Activated naive CD4-positive, alpha-beta T cell treated with anti-CD3 and anti-CD28 coated beads, Interleukin-2, amount 10 ng/mL, durations not matched to agents 7 days and 5 days (primary cell): ENCODE measurements at regions not wholly inside any gene's neighbourhood (a gene's known extent, or its start where the extent isn't known, plus 50 kb on each side); places are given as distances from the start of the nearest gene placed in this dataset.

Experiments
- CTCF ChIA-PET: fragments of 350-600 bp; sonication (Branson Sonifier 250); formaldehyde crosslinking; loops from one replicate; lab custom pipeline; 2021; ENCODE audit warnings: antibody characterized with exemption; lab: Charles Lee
- DNase-seq: peaks from one replicate; pipeline ENCODE4 v3.0.0-alpha.2; 2020
- H3K27ac Mint-ChIP-seq: one replicate; pipeline ENCODE4 v1.8.0; 2021; ENCODE audit warnings: mild to moderate bottlenecking, moderate library complexity, mixed read lengths
- H3K27me3 Mint-ChIP-seq: one replicate; pipeline ENCODE4 v1.8.0; 2021; ENCODE audit warnings: mild to moderate bottlenecking, mixed read lengths
- H3K36me3 Mint-ChIP-seq: one replicate; pipeline ENCODE4 v1.8.0; 2021; ENCODE audit warnings: mixed read lengths
- H3K4me1 Mint-ChIP-seq: one replicate; pipeline ENCODE4 v1.8.0; 2021; ENCODE audit warnings: mixed read lengths
- H3K4me3 Mint-ChIP-seq: one replicate; pipeline ENCODE4 v1.8.0; 2021; ENCODE audit warnings: mild to moderate bottlenecking, moderate library complexity, mixed read lengths
- H3K9me3 Mint-ChIP-seq: one replicate; pipeline ENCODE4 v1.8.0; 2021; ENCODE audit warnings: mixed read lengths

- CTCF ChIA-PET, result no interaction called here
- H3K27me3 Mint-ChIP-seq, result no peaks in the 10 kb centered on the region
- peaks cover 14% of the 10 kb centered on the region for H3K4me1 Mint-ChIP-seq
- H3K9me3 Mint-ChIP-seq, result peaks cover 26% of the 10 kb centered on the region
- peaks cover 8% of the 10 kb centered on the region for H3K36me3 Mint-ChIP-seq
- H3K27ac Mint-ChIP-seq, result no peak overlapping the region
- no peak for DNase-seq
- no peak overlapping the region for H3K4me3 Mint-ChIP-seq
Measured at GRCh38 chr1:83581747-83582146, 417.2 kb downstream of the TTLL7 start.

DNA sequence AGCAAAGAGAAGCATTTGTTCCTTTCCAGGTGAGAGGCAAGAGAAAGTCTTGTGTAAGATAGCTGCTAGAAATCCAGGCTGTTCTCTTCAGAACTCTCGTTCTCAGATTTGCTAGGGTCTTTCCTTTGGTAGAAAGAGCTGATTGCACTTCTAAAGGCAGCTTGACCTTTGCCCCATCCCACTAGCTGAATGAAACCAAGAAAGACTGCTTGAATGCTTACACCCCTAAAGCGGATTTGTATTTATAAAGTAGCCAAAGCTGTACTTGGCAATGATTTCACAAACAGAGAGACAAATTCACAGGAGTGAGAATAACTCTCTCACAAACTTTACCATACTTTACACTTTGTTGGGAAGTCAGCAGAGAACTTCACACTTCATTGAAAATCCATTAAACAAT lies 424.1 kb downstream of the TTLL7 start:
- Mint-ChIP-seq H3K36me3 (peaks cover 2% of the 10 kb centered on the region), H3K27ac (no peak overlapping the region), H3K4me1 (peaks cover 2% of the 10 kb centered on the region), H3K4me3 (no peak overlapping the region), H3K9me3 (peaks cover 1% of the 10 kb centered on the region), H3K27me3 (no peaks in the 10 kb centered on the region)
- CTCF ChIA-PET, result no interaction called here
- DNase-seq, result no peak

- no peaks in the 10 kb centered on the region for H3K4me1 Mint-ChIP-seq
- no peaks in the 10 kb centered on the region for H3K27me3 Mint-ChIP-seq
- DNase-seq, result no peak
- H3K4me3 Mint-ChIP-seq, result no peak overlapping the region
- CTCF ChIA-PET, result no interaction called here
- no peaks in the 10 kb centered on the region for H3K9me3 Mint-ChIP-seq
- H3K36me3 Mint-ChIP-seq, result peaks cover 1% of the 10 kb centered on the region
- H3K27ac Mint-ChIP-seq, result no peak overlapping the region
Measured at GRCh38 chr1:83573776-83574175, 425.2 kb downstream of the TTLL7 start.

- no peak overlapping the region for H3K27ac Mint-ChIP-seq
- CTCF ChIA-PET, result no interaction called here
- H3K36me3 Mint-ChIP-seq, result peaks cover 1% of the 10 kb centered on the region
- no peak for DNase-seq
- no peaks in the 10 kb centered on the region for H3K9me3 Mint-ChIP-seq
- H3K27me3 Mint-ChIP-seq, result no peaks in the 10 kb centered on the region
- H3K4me1 Mint-ChIP-seq, result no peaks in the 10 kb centered on the region
- no peak overlapping the region for H3K4me3 Mint-ChIP-seq
Measured at GRCh38 chr1:83571536-83571935, 427.4 kb downstream of the TTLL7 start.

DNA sequence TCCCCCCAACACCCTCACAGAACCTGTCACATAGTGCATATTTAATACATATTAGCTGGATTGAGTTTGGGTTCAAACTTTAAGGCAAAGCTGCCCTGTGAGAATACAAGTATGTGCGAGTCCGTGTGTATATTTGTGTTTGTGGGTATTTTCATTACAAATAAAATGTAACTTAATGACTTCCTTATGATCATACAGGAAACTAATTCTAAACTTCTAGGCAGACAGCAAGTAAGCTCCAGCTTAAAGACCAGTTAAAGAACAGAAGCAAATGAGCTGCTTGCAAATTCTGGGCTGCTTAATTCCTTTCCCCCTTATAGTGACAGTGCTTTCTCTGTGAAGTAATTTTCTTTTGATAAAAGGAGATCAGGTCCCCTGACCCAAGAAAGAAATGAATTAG lies 437.6 kb downstream of the TTLL7 start:
- Mint-ChIP-seq H3K36me3 (peaks cover 4% of the 10 kb centered on the region), H3K27me3 (no peaks in the 10 kb centered on the region), H3K27ac (no peak overlapping the region), H3K9me3 (no peaks in the 10 kb centered on the region), H3K4me3 (no peak overlapping the region), H3K4me1 (peaks cover 2% of the 10 kb centered on the region)
- CTCF ChIA-PET, result no interaction called here
- no peak for DNase-seq

GRCh38 chr1:83559129-83559840 lies 439.6 kb downstream of the TTLL7 start:
- CTCF ChIA-PET, result no interaction called here
- H3K9me3 Mint-ChIP-seq, result no peaks in the 10 kb centered on the region
- no peak for DNase-seq
- H3K27ac Mint-ChIP-seq, result no peak overlapping the region
- no peaks in the 10 kb centered on the region for H3K27me3 Mint-ChIP-seq
- peaks cover 4% of the 10 kb centered on the region for H3K36me3 Mint-ChIP-seq
- peaks cover 2% of the 10 kb centered on the region for H3K4me1 Mint-ChIP-seq
- no peak overlapping the region for H3K4me3 Mint-ChIP-seq

DNA sequence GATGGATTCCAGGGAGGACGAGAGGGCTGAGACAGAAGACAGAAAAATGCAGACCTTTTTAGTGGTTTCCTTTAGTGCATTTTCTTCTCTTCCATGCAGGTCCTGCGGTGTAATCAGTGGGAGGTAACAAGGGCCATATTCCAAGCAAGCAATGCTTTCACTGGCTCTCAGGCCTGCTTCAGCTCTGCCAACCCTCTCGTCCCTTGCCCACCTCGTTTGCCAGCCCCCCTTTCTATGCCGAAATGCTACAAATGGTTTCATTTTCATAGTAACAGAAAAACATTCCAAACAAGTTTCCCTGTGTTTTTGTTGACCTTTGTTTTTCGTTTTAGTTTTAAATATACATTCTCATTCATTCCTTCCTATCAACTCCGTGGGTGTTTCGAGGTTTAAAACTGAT lies 443.1 kb downstream of the TTLL7 start:
- H3K4me1 Mint-ChIP-seq, result peaks cover 2% of the 10 kb centered on the region
- CTCF ChIA-PET, result no interaction called here
- DNase-seq, result no peak
- no peak overlapping the region for H3K27ac Mint-ChIP-seq
- H3K9me3 Mint-ChIP-seq, result peaks cover 1% of the 10 kb centered on the region
- H3K36me3 Mint-ChIP-seq, result peaks cover 4% of the 10 kb centered on the region
- H3K27me3 Mint-ChIP-seq, result no peaks in the 10 kb centered on the region
- no peak overlapping the region for H3K4me3 Mint-ChIP-seq

DNA sequence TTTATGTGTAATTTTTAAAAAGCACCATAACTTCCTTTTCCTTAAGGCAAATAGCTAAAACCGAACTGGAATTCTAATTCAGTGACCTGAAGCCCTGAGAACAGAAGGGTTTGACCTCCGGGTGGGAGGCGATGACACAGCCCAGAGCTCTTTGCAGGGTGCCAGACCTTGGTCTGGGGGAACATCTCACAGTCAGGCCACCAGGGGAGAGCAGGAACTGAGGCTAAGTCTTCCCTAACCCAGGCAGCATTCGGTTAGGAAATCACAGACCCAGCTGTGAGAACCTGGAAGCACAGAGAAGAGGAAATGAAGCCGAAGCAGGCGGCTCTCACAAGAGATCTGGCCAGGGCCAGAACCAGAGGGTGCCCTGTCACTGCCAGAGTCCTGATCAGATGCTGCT lies 444.8 kb downstream of the TTLL7 start:
- CTCF ChIA-PET, result no interaction called here
- no peak for DNase-seq
- Mint-ChIP-seq H3K9me3 (peaks cover 1% of the 10 kb centered on the region), H3K36me3 (no peaks in the 10 kb centered on the region), H3K27me3 (no peaks in the 10 kb centered on the region), H3K4me1 (no peaks in the 10 kb centered on the region), H3K27ac (no peak overlapping the region), H3K4me3 (no peak overlapping the region)

GRCh38 chr1:83552820-83553219 lies 446.1 kb downstream of the TTLL7 start:
- Mint-ChIP-seq H3K27me3 (no peaks in the 10 kb centered on the region), H3K27ac (no peak overlapping the region), H3K4me1 (no peaks in the 10 kb centered on the region), H3K9me3 (peaks cover 1% of the 10 kb centered on the region), H3K4me3 (no peak overlapping the region), H3K36me3 (no peaks in the 10 kb centered on the region)
- no peak for DNase-seq
- CTCF ChIA-PET, result no interaction called here

GRCh38 chr1:83548311-83548710 lies 450.6 kb downstream of the TTLL7 start:
- Mint-ChIP-seq H3K27me3 (no peaks in the 10 kb centered on the region), H3K36me3 (no peaks in the 10 kb centered on the region), H3K4me1 (no peaks in the 10 kb centered on the region), H3K27ac (no peak overlapping the region), H3K9me3 (peaks cover 4% of the 10 kb centered on the region), H3K4me3 (no peak overlapping the region)
- DNase-seq, result no peak
- CTCF ChIA-PET, result no interaction called here

- Mint-ChIP-seq H3K27ac (no peak overlapping the region), H3K9me3 (peaks cover 4% of the 10 kb centered on the region), H3K36me3 (no peaks in the 10 kb centered on the region), H3K4me1 (no peaks in the 10 kb centered on the region), H3K27me3 (no peaks in the 10 kb centered on the region), H3K4me3 (no peak overlapping the region)
- no peak for DNase-seq
- CTCF ChIA-PET, result no interaction called here
Measured at GRCh38 chr1:83547901-83548300, 451.0 kb downstream of the TTLL7 start.

DNA sequence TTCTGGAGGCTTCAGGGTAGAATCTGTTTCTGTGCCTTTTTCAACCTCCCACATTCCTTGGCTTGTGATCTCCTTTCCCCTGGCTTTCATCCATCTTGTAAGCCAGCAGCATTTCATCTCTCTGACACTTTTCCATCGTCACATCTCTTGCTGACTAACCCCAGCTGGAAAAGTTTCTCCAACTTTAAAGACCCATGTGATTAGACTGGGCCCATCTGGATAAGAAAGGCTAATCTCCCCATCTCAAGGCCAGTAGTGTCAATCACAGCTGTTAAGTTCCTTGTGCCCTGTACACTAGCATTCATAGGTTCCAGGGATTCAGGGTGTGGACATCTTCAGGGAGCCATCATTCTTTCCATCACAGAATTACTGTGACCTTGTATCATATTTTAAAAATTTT lies 452.1 kb downstream of the TTLL7 start:
- Mint-ChIP-seq H3K27ac (no peak overlapping the region), H3K4me1 (no peaks in the 10 kb centered on the region), H3K4me3 (no peak overlapping the region), H3K36me3 (no peaks in the 10 kb centered on the region), H3K9me3 (peaks cover 4% of the 10 kb centered on the region), H3K27me3 (no peaks in the 10 kb centered on the region)
- CTCF ChIA-PET, result interaction anchor here (0.7 kb wide), 1 partner anchor 20 kb away, joined by 3 read pairs; no protein-coding TSS in a partner anchor
- no peak for DNase-seq

DNA sequence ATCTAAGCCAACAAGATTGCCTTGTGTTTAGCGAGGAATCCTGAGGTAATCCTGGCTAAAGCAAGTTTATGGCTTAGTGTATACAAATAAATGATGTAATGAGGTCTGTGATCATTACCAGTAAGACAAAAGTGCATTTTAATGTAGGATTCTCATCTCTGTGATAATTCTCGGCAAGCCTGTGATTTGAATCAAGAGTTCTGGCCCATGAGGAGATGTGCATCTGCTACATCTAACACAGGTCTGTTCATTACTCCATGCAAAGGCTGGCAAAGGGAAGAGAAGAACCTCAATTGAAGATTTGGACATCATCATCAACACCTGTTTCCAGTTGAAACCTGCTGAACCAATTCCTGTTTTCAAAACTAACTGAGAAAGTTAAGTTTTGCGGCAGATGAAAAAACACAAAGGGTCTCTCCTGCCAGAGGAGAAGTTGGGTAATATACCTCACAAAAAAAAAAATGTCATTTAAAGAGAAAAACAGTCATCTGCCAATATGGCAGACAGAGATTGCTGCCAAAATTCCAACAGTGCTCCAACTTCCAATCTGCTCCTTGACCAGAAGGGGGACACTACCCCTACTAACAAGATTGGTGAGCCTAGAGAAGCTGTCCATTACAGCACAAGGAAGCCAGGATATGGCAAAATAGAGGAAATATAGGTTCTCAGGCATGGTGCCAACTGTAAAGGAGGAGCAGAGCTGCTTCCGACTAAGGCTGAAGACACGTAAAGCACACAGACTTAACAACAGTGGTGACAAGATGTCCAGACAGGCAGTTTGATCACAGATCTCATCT lies 453.7 kb downstream of the TTLL7 start:
- H3K9me3 Mint-ChIP-seq, result peaks cover 2% of the 10 kb centered on the region
- DNase-seq, result no peak
- no peaks in the 10 kb centered on the region for H3K4me1 Mint-ChIP-seq
- CTCF ChIA-PET, result no interaction called here
- H3K4me3 Mint-ChIP-seq, result no peak overlapping the region
- no peaks in the 10 kb centered on the region for H3K27me3 Mint-ChIP-seq
- no peaks in the 10 kb centered on the region for H3K36me3 Mint-ChIP-seq
- no peak overlapping the region for H3K27ac Mint-ChIP-seq

DNA sequence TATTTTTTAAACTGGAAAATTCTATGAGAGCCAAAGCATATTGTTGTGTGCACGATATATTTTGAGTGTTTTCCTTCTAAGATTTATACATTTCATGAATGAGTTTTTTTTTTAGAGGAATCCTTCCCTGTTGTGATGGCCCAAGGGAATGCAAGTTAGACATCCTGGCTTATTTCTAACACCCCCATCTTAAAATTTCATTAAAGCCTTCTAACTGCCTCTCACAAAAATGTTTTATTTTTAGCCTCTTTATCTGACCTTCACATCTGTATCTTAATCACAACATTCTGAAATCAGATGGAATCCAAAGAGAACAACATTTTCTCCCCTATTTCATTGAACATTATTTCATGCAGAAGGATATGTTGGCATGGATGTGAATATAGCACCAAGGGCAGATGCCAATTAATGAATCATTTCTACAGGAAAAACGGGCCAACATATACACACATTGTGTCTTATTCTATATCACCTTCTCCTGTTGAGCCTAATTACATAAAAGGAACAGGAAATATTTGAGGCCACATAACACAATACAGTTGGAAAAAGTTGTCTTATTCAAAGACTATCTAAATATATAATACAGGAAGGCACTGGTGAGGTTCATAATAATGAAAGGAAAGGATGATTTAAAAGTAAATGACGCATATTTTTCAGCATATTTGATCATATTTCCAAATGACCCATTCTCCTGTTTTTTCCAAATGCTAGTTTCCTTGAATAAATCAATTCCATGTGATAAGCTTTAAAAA lies 455.5 kb downstream of the TTLL7 start:
- CTCF ChIA-PET, result no interaction called here
- DNase-seq, result no peak
- Mint-ChIP-seq H3K36me3 (no peaks in the 10 kb centered on the region), H3K27ac (no peak overlapping the region), H3K4me1 (no peaks in the 10 kb centered on the region), H3K27me3 (no peaks in the 10 kb centered on the region), H3K4me3 (no peak overlapping the region), H3K9me3 (peaks cover 2% of the 10 kb centered on the region)
